H1 (cell line): ENCODE measurements at regions not wholly inside any gene's neighbourhood (a gene's known extent, or its start where the extent isn't known, plus 50 kb on each side); places are given as distances from the start of the nearest gene placed in this dataset.

Experiments used
- CEBPB ChIP-seq: IDR thresholded peaks from 2 replicates; pipeline ENCODE4 v1.6.1; 2012; ENCODE audit warnings: low read depth, low read length
- CREB1 ChIP-seq: IDR thresholded peaks from 2 replicates; pipeline ENCODE4 v1.6.1; 2012; ENCODE audit warnings: inconsistent platforms
- TF ChIP-seq, protein P1 (sequence below): fragments of 300-600 bp; sonication (generic); IDR thresholded peaks from 2 replicates; pipeline ENCODE4 v1.7.1; 2012; ENCODE audit warnings: low read length, moderate library complexity, mild to moderate bottlenecking, inconsistent platforms; ENCODE audit not compliant: insufficient replicate concordance
- TF ChIP-seq, protein P2 (sequence below), 3 experiments: IDR thresholded peaks; 1 replicate in 2 of 3; 2 replicates in 1 of 3; pipeline versions ENCODE4 v1.5.1 to v1.6.1; 2011; ENCODE audit warnings: low read length in 3 of 3, mild to moderate bottlenecking in 3 of 3, inconsistent platforms in 2 of 3, low read depth in 1 of 3, moderate library complexity in 1 of 3; ENCODE audit not compliant: insufficient read depth in 1 of 3; ENCODE audit errors: control extremely low read depth in 1 of 3

DNA sequence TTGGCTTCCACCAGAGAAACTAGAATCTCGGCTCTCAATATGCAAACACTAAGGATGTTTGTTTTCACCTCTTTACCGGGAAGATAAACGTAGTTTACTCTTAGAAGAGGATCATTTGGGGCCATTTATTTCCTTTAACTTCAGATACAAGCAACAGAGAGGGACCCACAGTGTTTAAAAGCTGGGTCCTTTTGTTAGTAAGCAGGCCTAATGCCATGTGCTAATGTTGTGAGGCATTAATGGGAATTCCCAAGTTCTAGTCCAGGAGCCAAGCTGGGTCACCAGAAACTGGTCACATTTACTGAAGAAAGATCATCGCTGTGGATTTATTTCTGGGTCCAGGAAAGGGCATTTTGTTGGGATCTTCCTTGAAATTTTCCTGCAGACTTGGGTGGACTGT lies 78.1 kb upstream of the ADAMTS9 start (continued):
- TF ChIP-seq, protein P1, sequence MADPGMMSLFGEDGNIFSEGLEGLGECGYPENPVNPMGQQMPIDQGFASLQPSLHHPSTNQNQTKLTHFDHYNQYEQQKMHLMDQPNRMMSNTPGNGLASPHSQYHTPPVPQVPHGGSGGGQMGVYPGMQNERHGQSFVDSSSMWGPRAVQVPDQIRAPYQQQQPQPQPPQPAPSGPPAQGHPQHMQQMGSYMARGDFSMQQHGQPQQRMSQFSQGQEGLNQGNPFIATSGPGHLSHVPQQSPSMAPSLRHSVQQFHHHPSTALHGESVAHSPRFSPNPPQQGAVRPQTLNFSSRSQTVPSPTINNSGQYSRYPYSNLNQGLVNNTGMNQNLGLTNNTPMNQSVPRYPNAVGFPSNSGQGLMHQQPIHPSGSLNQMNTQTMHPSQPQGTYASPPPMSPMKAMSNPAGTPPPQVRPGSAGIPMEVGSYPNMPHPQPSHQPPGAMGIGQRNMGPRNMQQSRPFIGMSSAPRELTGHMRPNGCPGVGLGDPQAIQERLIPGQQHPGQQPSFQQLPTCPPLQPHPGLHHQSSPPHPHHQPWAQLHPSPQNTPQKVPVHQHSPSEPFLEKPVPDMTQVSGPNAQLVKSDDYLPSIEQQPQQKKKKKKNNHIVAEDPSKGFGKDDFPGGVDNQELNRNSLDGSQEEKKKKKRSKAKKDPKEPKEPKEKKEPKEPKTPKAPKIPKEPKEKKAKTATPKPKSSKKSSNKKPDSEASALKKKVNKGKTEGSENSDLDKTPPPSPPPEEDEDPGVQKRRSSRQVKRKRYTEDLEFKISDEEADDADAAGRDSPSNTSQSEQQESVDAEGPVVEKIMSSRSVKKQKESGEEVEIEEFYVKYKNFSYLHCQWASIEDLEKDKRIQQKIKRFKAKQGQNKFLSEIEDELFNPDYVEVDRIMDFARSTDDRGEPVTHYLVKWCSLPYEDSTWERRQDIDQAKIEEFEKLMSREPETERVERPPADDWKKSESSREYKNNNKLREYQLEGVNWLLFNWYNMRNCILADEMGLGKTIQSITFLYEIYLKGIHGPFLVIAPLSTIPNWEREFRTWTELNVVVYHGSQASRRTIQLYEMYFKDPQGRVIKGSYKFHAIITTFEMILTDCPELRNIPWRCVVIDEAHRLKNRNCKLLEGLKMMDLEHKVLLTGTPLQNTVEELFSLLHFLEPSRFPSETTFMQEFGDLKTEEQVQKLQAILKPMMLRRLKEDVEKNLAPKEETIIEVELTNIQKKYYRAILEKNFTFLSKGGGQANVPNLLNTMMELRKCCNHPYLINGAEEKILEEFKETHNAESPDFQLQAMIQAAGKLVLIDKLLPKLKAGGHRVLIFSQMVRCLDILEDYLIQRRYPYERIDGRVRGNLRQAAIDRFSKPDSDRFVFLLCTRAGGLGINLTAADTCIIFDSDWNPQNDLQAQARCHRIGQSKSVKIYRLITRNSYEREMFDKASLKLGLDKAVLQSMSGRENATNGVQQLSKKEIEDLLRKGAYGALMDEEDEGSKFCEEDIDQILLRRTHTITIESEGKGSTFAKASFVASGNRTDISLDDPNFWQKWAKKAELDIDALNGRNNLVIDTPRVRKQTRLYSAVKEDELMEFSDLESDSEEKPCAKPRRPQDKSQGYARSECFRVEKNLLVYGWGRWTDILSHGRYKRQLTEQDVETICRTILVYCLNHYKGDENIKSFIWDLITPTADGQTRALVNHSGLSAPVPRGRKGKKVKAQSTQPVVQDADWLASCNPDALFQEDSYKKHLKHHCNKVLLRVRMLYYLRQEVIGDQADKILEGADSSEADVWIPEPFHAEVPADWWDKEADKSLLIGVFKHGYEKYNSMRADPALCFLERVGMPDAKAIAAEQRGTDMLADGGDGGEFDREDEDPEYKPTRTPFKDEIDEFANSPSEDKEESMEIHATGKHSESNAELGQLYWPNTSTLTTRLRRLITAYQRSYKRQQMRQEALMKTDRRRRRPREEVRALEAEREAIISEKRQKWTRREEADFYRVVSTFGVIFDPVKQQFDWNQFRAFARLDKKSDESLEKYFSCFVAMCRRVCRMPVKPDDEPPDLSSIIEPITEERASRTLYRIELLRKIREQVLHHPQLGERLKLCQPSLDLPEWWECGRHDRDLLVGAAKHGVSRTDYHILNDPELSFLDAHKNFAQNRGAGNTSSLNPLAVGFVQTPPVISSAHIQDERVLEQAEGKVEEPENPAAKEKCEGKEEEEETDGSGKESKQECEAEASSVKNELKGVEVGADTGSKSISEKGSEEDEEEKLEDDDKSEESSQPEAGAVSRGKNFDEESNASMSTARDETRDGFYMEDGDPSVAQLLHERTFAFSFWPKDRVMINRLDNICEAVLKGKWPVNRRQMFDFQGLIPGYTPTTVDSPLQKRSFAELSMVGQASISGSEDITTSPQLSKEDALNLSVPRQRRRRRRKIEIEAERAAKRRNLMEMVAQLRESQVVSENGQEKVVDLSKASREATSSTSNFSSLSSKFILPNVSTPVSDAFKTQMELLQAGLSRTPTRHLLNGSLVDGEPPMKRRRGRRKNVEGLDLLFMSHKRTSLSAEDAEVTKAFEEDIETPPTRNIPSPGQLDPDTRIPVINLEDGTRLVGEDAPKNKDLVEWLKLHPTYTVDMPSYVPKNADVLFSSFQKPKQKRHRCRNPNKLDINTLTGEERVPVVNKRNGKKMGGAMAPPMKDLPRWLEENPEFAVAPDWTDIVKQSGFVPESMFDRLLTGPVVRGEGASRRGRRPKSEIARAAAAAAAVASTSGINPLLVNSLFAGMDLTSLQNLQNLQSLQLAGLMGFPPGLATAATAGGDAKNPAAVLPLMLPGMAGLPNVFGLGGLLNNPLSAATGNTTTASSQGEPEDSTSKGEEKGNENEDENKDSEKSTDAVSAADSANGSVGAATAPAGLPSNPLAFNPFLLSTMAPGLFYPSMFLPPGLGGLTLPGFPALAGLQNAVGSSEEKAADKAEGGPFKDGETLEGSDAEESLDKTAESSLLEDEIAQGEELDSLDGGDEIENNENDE: no peak
- TF ChIP-seq CEBPB (no peak), CREB1 (no peak)
- TF ChIP-seq, protein P2, sequence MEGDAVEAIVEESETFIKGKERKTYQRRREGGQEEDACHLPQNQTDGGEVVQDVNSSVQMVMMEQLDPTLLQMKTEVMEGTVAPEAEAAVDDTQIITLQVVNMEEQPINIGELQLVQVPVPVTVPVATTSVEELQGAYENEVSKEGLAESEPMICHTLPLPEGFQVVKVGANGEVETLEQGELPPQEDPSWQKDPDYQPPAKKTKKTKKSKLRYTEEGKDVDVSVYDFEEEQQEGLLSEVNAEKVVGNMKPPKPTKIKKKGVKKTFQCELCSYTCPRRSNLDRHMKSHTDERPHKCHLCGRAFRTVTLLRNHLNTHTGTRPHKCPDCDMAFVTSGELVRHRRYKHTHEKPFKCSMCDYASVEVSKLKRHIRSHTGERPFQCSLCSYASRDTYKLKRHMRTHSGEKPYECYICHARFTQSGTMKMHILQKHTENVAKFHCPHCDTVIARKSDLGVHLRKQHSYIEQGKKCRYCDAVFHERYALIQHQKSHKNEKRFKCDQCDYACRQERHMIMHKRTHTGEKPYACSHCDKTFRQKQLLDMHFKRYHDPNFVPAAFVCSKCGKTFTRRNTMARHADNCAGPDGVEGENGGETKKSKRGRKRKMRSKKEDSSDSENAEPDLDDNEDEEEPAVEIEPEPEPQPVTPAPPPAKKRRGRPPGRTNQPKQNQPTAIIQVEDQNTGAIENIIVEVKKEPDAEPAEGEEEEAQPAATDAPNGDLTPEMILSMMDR (IDR thresholded peaks at IDR 0.05; ENCODE audit: control extremely low read depth in 1 of 3, insufficient read depth in 1 of 3, low read depth in 1 of 3, low read length in 3 of 3): no peak
